ENCODE measurements at regions not wholly inside any gene's neighbourhood (a gene's known extent, or its start where the extent isn't known, plus 50 kb on each side); places are given as distances from the start of the nearest gene placed in this dataset.

GRCh38 chr6:139485742-139486475 lies 111.5 kb upstream of the CITED2 start:
- no peak for TF ChIP-seq EP300 (IDR thresholded peaks at IDR 0.05)
- no peak for TF ChIP-seq POLR2AphosphoS5 (IDR thresholded peaks at IDR 0.05)
- TF ChIP-seq POLR2A (IDR thresholded peaks at IDR 0.05) = no peak
- no peak for TF ChIP-seq CTCF (IDR thresholded peaks at IDR 0.05)
- Histone ChIP-seq H3K4me1 (no peaks in the 10 kb centered on the region), H3K36me3 (no peaks in the 10 kb centered on the region), H3K27me3 (no peaks in the 10 kb centered on the region), H3K4me3 (no peak overlapping the region), H3K9me3 (no peaks in the 10 kb centered on the region), H3K27ac (no peak overlapping the region)
- peak in 1 of 2 donors; percentile 28 for DNase-seq (ENCODE audit: low spot score in 2 of 2)
- 81% methylated on average over 5 of the region's 5 CpGs for WGBS

GRCh38 chr6:139485185-139485584 lies 110.7 kb upstream of the CITED2 start:
- Histone ChIP-seq H3K4me3 (no peak overlapping the region), H3K36me3 (no peaks in the 10 kb centered on the region), H3K9me3 (no peaks in the 10 kb centered on the region), H3K27me3 (no peaks in the 10 kb centered on the region), H3K27ac (no peak overlapping the region), H3K4me1 (no peaks in the 10 kb centered on the region)
- 46% methylated on average over 2 of the region's 2 CpGs for WGBS
- no peak for TF ChIP-seq EP300 (IDR thresholded peaks at IDR 0.05)
- TF ChIP-seq CTCF (IDR thresholded peaks at IDR 0.05) = no peak
- TF ChIP-seq POLR2A (IDR thresholded peaks at IDR 0.05) = no peak
- no peak for TF ChIP-seq POLR2AphosphoS5 (IDR thresholded peaks at IDR 0.05)
- no peak for DNase-seq (ENCODE audit: low spot score in 2 of 2)

GRCh38 chr6:139483079-139483478 lies 108.6 kb upstream of the CITED2 start:
- Histone ChIP-seq H3K36me3 (no peaks in the 10 kb centered on the region), H3K27ac (no peak overlapping the region), H3K4me3 (no peak overlapping the region), H3K9me3 (no peaks in the 10 kb centered on the region), H3K27me3 (no peaks in the 10 kb centered on the region), H3K4me1 (no peaks in the 10 kb centered on the region)
- WGBS = 94% methylated on average over 8 of the region's 8 CpGs
- DNase-seq (ENCODE audit: low spot score in 2 of 2) = peak in 1 of 2 donors; percentile 8
- TF ChIP-seq EP300 (IDR thresholded peaks at IDR 0.05) = no peak
- TF ChIP-seq POLR2AphosphoS5 (IDR thresholded peaks at IDR 0.05) = no peak
- no peak for TF ChIP-seq CTCF (IDR thresholded peaks at IDR 0.05)
- TF ChIP-seq POLR2A (IDR thresholded peaks at IDR 0.05) = no peak

GRCh38 chr6:139482287-139482686 lies 107.8 kb upstream of the CITED2 start:
- 57% methylated on average over 3 of the region's 3 CpGs for WGBS
- DNase-seq (ENCODE audit: low spot score in 2 of 2) = no peak
- H3K36me3 ChIP-seq = no peaks in the 10 kb centered on the region
- no peak overlapping the region for H3K4me3 ChIP-seq
- TF ChIP-seq POLR2A (IDR thresholded peaks at IDR 0.05) (no peak), EP300 (IDR thresholded peaks at IDR 0.05) (no peak), POLR2AphosphoS5 (IDR thresholded peaks at IDR 0.05) (no peak)
- no peaks in the 10 kb centered on the region for H3K4me1 ChIP-seq
- no peak overlapping the region for H3K27ac ChIP-seq
- H3K9me3 ChIP-seq = no peaks in the 10 kb centered on the region
- no peaks in the 10 kb centered on the region for H3K27me3 ChIP-seq

- Histone ChIP-seq H3K27me3 (no peaks in the 10 kb centered on the region), H3K4me3 (no peak overlapping the region), H3K36me3 (no peaks in the 10 kb centered on the region), H3K4me1 (no peaks in the 10 kb centered on the region), H3K27ac (no peak overlapping the region), H3K9me3 (no peaks in the 10 kb centered on the region)
- WGBS = 88% methylated on average over 10 of the region's 10 CpGs
- TF ChIP-seq EP300 (IDR thresholded peaks at IDR 0.05) = no peak
- no peak for TF ChIP-seq POLR2AphosphoS5 (IDR thresholded peaks at IDR 0.05)
- no peak for TF ChIP-seq POLR2A (IDR thresholded peaks at IDR 0.05)
- TF ChIP-seq CTCF (IDR thresholded peaks at IDR 0.05) = no peak
- DNase-seq (ENCODE audit: low spot score in 2 of 2) = peak in 1 of 2 donors; percentile 24
Measured at GRCh38 chr6:139480356-139481165, 106.1 kb upstream of the CITED2 start.
